Keratinocyte (primary cell): ENCODE measurements at regions not wholly inside any gene's neighbourhood (a gene's known extent, or its start where the extent isn't known, plus 50 kb on each side); places are given as distances from the start of the nearest gene placed in this dataset.

Source experiments
- DNase-seq: peaks from one replicate; pipeline ENCODE4 v3.0.0-alpha.2; 2011; ENCODE audit warnings: low read depth, missing footprints, low spot score
- FAIRE-seq: peaks from 2 replicates; lab custom pipeline; 2011; peaks lifted over from hg19 to GRCh38; lab: Jason Lieb, UNC
- H2AFZ ChIP-seq: 2 replicates; pipeline ENCODE4 v1.6.0; 2012; ENCODE audit warnings: low read length, control low read depth, inconsistent platforms; ENCODE audit not compliant: control insufficient read depth
- H3K27ac ChIP-seq: 2 replicates; pipeline ENCODE4 v1.5.1; 2011; ENCODE audit warnings: low read length; ENCODE audit not compliant: control insufficient read depth, insufficient read depth
- H3K27me3 ChIP-seq: 3 replicates; pipeline ENCODE4 v1.6.0; 2011; ENCODE audit warnings: low read length; ENCODE audit not compliant: control insufficient read depth, insufficient read depth; ENCODE audit errors: extremely low read depth
- H3K36me3 ChIP-seq, 2 experiments: 2 replicates in 1 of 2; 3 replicates in 1 of 2; pipeline ENCODE4 v1.5.1; 2011; ENCODE audit warnings: low read length in 2 of 2, mild to moderate bottlenecking in 1 of 2; ENCODE audit not compliant: control insufficient read depth in 2 of 2, insufficient read depth in 2 of 2; ENCODE audit errors: extremely low read depth in 1 of 2
- H3K4me1 ChIP-seq: 3 replicates; pipeline ENCODE4 v1.5.1; 2011; ENCODE audit warnings: low read length; ENCODE audit not compliant: control insufficient read depth, insufficient read depth; ENCODE audit errors: extremely low read depth
- H3K4me2 ChIP-seq: 3 replicates; pipeline ENCODE4 v1.6.0; 2011; ENCODE audit warnings: low read depth, low read length; ENCODE audit not compliant: control insufficient read depth, insufficient read depth; ENCODE audit errors: extremely low read depth
- H3K4me3 ChIP-seq, 3 experiments: fragments of 200-600 bp in 1 of 3; sonication (generic) in 1 of 3; 2 replicates in 2 of 3; 3 replicates in 1 of 3; pipeline ENCODE4 v1.5.1; 2011 to 2016; ENCODE audit warnings: low read length in 3 of 3, mild to moderate bottlenecking in 3 of 3, control low read depth in 2 of 3, inconsistent platforms in 1 of 3, low read depth in 1 of 3, mixed read lengths in 1 of 3, mixed run types in 1 of 3, moderate library complexity in 1 of 3; ENCODE audit not compliant: control insufficient read depth in 2 of 3, insufficient read depth in 2 of 3; ENCODE audit errors: extremely low read depth in 1 of 3
- H3K79me2 ChIP-seq: 2 replicates; pipeline ENCODE4 v1.6.0; 2012; ENCODE audit warnings: low read length; ENCODE audit not compliant: control insufficient read depth, insufficient read depth
- H3K9ac ChIP-seq: 3 replicates; pipeline ENCODE4 v1.6.0; 2011; ENCODE audit warnings: low read length; ENCODE audit not compliant: control insufficient read depth, insufficient read depth; ENCODE audit errors: extremely low read depth
- H3K9me1 ChIP-seq: 3 replicates; pipeline ENCODE4 v1.6.0; 2011; ENCODE audit warnings: low read length; ENCODE audit not compliant: control insufficient read depth, insufficient read depth; ENCODE audit errors: extremely low read depth
- H3K9me3 ChIP-seq: 2 replicates; pipeline ENCODE4 v1.5.1; 2012; ENCODE audit warnings: low read depth, low read length; ENCODE audit not compliant: control insufficient read depth
- H4K20me1 ChIP-seq: 3 replicates; pipeline ENCODE4 v1.6.0; 2011; ENCODE audit warnings: low read length; ENCODE audit not compliant: control insufficient read depth, insufficient read depth; ENCODE audit errors: extremely low read depth
- CTCF ChIP-seq, 3 experiments: IDR thresholded peaks in 1 of 3; conservative IDR thresholded peaks in 1 of 3; optimal IDR thresholded peaks in 1 of 3; 2 replicates in 2 of 3; 3 replicates in 1 of 3; pipeline versions ENCODE3 to v1.5.1; 2011; ENCODE audit warnings: low read length in 3 of 3, mild to moderate bottlenecking in 3 of 3, moderate library complexity in 2 of 3, control low read depth in 1 of 3, inconsistent platforms in 1 of 3; ENCODE audit not compliant: insufficient read depth in 2 of 3; ENCODE audit errors: extremely low read depth in 1 of 3
- EZH2 ChIP-seq: IDR thresholded peaks from one replicate; pipeline ENCODE4 v1.6.1; 2012; ENCODE audit warnings: inconsistent platforms, mild to moderate bottlenecking, low read length, moderate library complexity
- dilution Hi-C: fragments of 300-500 bp; cut with MboI; formaldehyde crosslinking; loops from one replicate; pipeline ENCODE4 v1.7.0; 2020; ENCODE audit warnings: low sequenced_read_pairs; ENCODE audit not compliant: extremely low pct_ligation_motif_present

GRCh38 chr3:66827726-66828125, 170.4 kb upstream of the KBTBD8 start:
- no peaks in the 10 kb centered on the region for H3K4me1 ChIP-seq
- no peak overlapping the region for H3K27ac ChIP-seq
- no peak overlapping the region for H3K4me2 ChIP-seq
- no peaks in the 10 kb centered on the region for H3K36me3 ChIP-seq
- no peak for DNase-seq
- no peaks in the 10 kb centered on the region for H3K79me2 ChIP-seq
- dilution Hi-C loops, result no loop called here
- no peak for TF ChIP-seq CTCF (optimal IDR thresholded peaks at IDR 0.05 in 1 of 3, IDR thresholded peaks at IDR 0.05 in 1 of 3, conservative IDR thresholded peaks at IDR 0.05 in 1 of 3; ENCODE audit: extremely low read depth in 1 of 3, insufficient read depth in 2 of 3, low read length in 3 of 3)
- no peaks in the 10 kb centered on the region for H4K20me1 ChIP-seq
- H3K9me3 ChIP-seq, result no peaks in the 10 kb centered on the region
- no peak overlapping the region for H3K9ac ChIP-seq
- H3K27me3 ChIP-seq, result peaks cover 9% of the 10 kb centered on the region
- FAIRE-seq, result no peak
- no peaks in the 10 kb centered on the region for H3K9me1 ChIP-seq
- H2AFZ ChIP-seq, result no peak overlapping the region
- H3K4me3 ChIP-seq, result no peak overlapping the region

- FAIRE-seq (no peak), DNase-seq (no peak)
- Histone ChIP-seq H3K4me1 (no peaks in the 10 kb centered on the region), H3K9me3 (no peaks in the 10 kb centered on the region), H3K27me3 (peaks cover 9% of the 10 kb centered on the region), H2AFZ (no peak overlapping the region), H3K4me2 (no peak overlapping the region), H4K20me1 (no peaks in the 10 kb centered on the region), H3K9me1 (no peaks in the 10 kb centered on the region), H3K36me3 (no peaks in the 10 kb centered on the region), H3K9ac (no peak overlapping the region), H3K27ac (no peak overlapping the region), H3K79me2 (no peaks in the 10 kb centered on the region), H3K4me3 (no peak overlapping the region)
- no peak for TF ChIP-seq CTCF (optimal IDR thresholded peaks at IDR 0.05 in 1 of 3, IDR thresholded peaks at IDR 0.05 in 1 of 3, conservative IDR thresholded peaks at IDR 0.05 in 1 of 3; ENCODE audit: extremely low read depth in 1 of 3, insufficient read depth in 2 of 3, low read length in 3 of 3)
- no peak for TF ChIP-seq EZH2
- dilution Hi-C loops, result no loop called here
These were observed 169.8 kb upstream of the KBTBD8 start for GRCh38 chr3:66828303-66828702.
